GM12892 (cell line): ENCODE measurements at regions not wholly inside any gene's neighbourhood (a gene's known extent, or its start where the extent isn't known, plus 50 kb on each side); places are given as distances from the start of the nearest gene placed in this dataset.

Experiments
- POLR2A ChIP-seq: IDR thresholded peaks from 2 replicates; pipeline ENCODE4 v1.6.1; 2011; ENCODE audit warnings: low read depth, low read length, control low read depth
- POLR2AphosphoS5 ChIP-seq: IDR thresholded peaks from 2 replicates; pipeline ENCODE4 v1.6.1; 2011; ENCODE audit warnings: low read depth, low read length, control low read depth
- TAF1 ChIP-seq: IDR thresholded peaks from 2 replicates; pipeline ENCODE4 v1.6.1; 2011; ENCODE audit warnings: low read depth, mild to moderate bottlenecking, control low read depth, low read length, borderline replicate concordance

- no peak for TF ChIP-seq POLR2AphosphoS5
- TF ChIP-seq POLR2A: no peak
- no peak for TF ChIP-seq TAF1
Observed at GRCh38 chr5:39539470-39539869, 114.7 kb upstream of the DAB2 start.
